GM06990 (cell line): ENCODE measurements at regions not wholly inside any gene's neighbourhood (a gene's known extent, or its start where the extent isn't known, plus 50 kb on each side); places are given as distances from the start of the nearest gene placed in this dataset.

Source experiments
- DNase-seq: peaks from one replicate; pipeline ENCODE4 v3.0.0-alpha.2; 2011; ENCODE audit not compliant: insufficient read length; ENCODE audit errors: extremely low read depth
- H3K27me3 ChIP-seq: replicated peaks from 2 replicates; pipeline ENCODE4 v1.6.0; 2011; ENCODE audit warnings: low read length; ENCODE audit not compliant: control insufficient read depth, insufficient read depth
- H3K36me3 ChIP-seq: 2 replicates; pipeline ENCODE4 v1.5.1; 2011; ENCODE audit warnings: low read length; ENCODE audit not compliant: control insufficient read depth, insufficient read depth
- H3K4me3 ChIP-seq: replicated peaks from 2 replicates; pipeline ENCODE4 v1.5.1; 2011; ENCODE audit warnings: low read depth, mild to moderate bottlenecking, control low read depth, low read length
- TF ChIP-seq, protein P1 (sequence below): IDR thresholded peaks from 2 replicates; pipeline ENCODE4 v1.5.1; 2011; ENCODE audit warnings: low read length, control low read depth, mild to moderate bottlenecking, inconsistent platforms; ENCODE audit not compliant: insufficient read depth, poor library complexity, severe bottlenecking

DNA sequence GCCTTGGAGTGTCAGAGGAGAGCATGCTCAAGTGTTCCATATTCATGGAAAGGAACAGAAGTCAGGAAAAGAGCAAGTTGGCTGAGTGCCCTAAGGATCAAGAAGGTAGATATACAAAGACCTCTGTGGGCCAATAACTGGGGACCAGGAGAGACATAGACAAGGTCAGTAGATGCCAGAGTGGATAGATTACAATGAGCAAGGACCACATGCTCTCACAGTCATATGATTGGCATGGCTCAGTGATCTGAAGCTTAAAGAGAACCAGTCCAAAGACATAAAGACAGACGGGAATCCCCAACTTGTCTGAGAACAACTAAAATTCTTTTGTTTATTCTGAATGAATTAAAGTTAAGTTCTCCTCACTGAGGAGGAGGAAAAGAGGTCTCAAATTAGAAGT, 289.7 kb downstream of the HS3ST1 start:
- DNase-seq = no peak
- TF ChIP-seq, protein P1, sequence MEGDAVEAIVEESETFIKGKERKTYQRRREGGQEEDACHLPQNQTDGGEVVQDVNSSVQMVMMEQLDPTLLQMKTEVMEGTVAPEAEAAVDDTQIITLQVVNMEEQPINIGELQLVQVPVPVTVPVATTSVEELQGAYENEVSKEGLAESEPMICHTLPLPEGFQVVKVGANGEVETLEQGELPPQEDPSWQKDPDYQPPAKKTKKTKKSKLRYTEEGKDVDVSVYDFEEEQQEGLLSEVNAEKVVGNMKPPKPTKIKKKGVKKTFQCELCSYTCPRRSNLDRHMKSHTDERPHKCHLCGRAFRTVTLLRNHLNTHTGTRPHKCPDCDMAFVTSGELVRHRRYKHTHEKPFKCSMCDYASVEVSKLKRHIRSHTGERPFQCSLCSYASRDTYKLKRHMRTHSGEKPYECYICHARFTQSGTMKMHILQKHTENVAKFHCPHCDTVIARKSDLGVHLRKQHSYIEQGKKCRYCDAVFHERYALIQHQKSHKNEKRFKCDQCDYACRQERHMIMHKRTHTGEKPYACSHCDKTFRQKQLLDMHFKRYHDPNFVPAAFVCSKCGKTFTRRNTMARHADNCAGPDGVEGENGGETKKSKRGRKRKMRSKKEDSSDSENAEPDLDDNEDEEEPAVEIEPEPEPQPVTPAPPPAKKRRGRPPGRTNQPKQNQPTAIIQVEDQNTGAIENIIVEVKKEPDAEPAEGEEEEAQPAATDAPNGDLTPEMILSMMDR = no peak
- no peak overlapping the region for H3K4me3 ChIP-seq
- H3K36me3 ChIP-seq = no peaks in the 10 kb centered on the region
- no peaks in the 10 kb centered on the region for H3K27me3 ChIP-seq

DNA sequence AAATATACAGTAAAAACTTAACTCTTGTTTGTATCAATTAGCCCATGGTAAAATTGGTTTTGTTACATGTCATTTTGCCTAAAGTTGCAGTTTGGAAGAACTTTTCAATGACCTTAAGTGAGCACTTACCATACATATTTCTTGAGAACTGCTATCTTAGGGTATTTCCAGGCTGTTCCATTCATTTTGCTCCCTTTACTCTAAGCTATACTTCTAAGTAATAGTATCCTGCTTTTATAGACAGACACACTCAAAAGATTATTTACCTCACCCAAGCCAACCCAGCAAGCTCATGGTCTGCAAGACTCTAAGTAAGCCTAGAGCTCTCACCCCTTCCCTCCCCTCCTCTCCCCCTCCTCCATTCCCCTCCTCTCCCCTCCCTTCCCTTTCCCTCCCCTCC, 294.0 kb downstream of the HS3ST1 start:
- no peak overlapping the region for H3K4me3 ChIP-seq

DNA sequence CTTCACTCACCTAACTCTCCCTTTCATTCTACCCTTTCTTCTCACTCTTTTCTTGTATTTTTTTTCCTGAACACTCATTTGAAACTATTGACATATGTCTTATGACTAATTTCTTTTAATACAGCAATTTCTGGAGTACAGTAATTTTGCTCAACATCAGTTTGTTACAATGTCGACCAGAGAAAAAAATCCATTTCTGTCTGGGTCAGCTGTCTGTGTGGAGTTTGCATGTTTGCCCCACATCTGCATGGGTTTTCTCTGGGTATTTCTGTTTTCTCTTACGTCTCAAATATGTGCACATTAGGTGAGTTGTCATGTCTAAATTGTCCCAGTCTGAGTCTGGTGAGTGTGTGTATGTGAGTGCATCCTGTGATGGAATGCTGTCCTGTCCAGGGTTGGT, 294.8 kb downstream of the HS3ST1 start:
- Histone ChIP-seq H3K36me3 (no peaks in the 10 kb centered on the region), H3K4me3 (no peak overlapping the region), H3K27me3 (no peaks in the 10 kb centered on the region)
- no peak for DNase-seq
- TF ChIP-seq, protein P1 = no peak

More for the DNA sequence above, 294.0 kb downstream of the HS3ST1 start:
- no peaks in the 10 kb centered on the region for H3K36me3 ChIP-seq
- TF ChIP-seq, protein P1 = no peak
- H3K27me3 ChIP-seq = no peaks in the 10 kb centered on the region
- DNase-seq = no peak

DNA sequence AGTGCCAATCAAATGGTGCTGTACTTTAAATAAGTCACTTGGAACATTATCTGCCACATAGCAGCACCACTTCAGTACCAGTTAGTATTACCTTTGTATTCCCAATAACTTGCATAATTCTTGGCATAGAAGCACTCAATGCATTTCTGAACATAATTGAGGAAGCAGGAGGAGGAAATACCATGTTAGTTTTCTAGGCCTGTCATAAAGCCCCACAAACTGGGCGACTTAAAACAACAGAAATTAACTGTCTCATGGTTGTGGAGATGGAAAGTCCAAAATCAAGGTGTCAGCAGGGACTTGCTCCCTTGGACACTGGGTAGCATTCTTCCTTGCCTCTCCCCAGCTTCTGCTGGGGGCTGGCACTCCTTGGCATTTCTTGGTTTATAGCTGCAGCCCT, 296.2 kb downstream of the HS3ST1 start:
- Histone ChIP-seq H3K36me3 (no peaks in the 10 kb centered on the region), H3K27me3 (no peaks in the 10 kb centered on the region), H3K4me3 (no peak overlapping the region)
- no peak for DNase-seq
- TF ChIP-seq, protein P1 = no peak

DNA sequence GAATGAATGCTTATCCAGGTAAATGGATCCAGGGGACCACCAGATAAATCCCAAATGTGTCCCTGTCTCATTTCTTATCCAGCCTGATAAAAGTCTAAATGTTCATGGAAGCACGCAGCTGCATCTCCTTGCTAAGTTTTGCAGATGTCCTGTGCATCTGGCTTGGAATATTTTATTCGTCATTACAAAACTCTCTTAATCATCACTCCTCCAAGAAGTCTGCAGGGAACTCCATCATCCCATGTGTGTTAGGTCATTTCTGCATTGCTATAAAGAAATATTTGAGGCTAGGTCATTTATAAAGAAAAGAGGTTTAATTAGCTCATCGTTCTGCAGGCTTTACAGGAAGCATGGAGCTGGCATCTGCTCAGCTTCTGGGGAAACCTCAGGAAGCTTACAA, 297.2 kb downstream of the HS3ST1 start:
- Histone ChIP-seq H3K4me3 (no peak overlapping the region), H3K36me3 (no peaks in the 10 kb centered on the region), H3K27me3 (no peaks in the 10 kb centered on the region)
- TF ChIP-seq, protein P1 = no peak
- DNase-seq = no peak
